H9 (cell line): ENCODE measurements at regions not wholly inside any gene's neighbourhood (a gene's known extent, or its start where the extent isn't known, plus 50 kb on each side); places are given as distances from the start of the nearest gene placed in this dataset.

ENCODE experiments used
- DNase-seq: peaks from one replicate; pipeline ENCODE4 v3.0.0-alpha.2; 2017
- H2AFZ ChIP-seq: one replicate; pipeline ENCODE4 v1.6.1; 2013; ENCODE audit warnings: mild to moderate bottlenecking, low read length, control low read depth, moderate library complexity
- H2AK5ac ChIP-seq: 2 replicates; pipeline ENCODE4 v1.6.1; 2013; ENCODE audit warnings: low read length, control low read depth, mixed read lengths; ENCODE audit not compliant: insufficient read length
- H2BK120ac ChIP-seq: one replicate; pipeline ENCODE4 v1.6.1; 2013; ENCODE audit warnings: low read depth, mild to moderate bottlenecking, low read length, control low read depth, inconsistent platforms; ENCODE audit not compliant: poor library complexity, severe bottlenecking
- H2BK12ac ChIP-seq: 2 replicates; pipeline ENCODE4 v1.6.1; 2013; ENCODE audit warnings: low read length, control low read depth, mixed read lengths, low read depth; ENCODE audit not compliant: insufficient read length
- H2BK15ac ChIP-seq: 2 replicates; pipeline ENCODE4 v1.6.1; 2013; ENCODE audit warnings: low read depth, low read length, control low read depth
- H2BK20ac ChIP-seq: one replicate; pipeline ENCODE4 v1.6.1; 2013; ENCODE audit warnings: low read depth, mild to moderate bottlenecking, low read length, control low read depth, inconsistent platforms; ENCODE audit not compliant: poor library complexity, severe bottlenecking
- H2BK5ac ChIP-seq: 2 replicates; pipeline ENCODE4 v1.6.1; 2013; ENCODE audit warnings: low read length, control low read depth, mixed read lengths; ENCODE audit not compliant: insufficient read length
- H3K14ac ChIP-seq: 2 replicates; pipeline ENCODE4 v1.6.1; 2013; ENCODE audit warnings: low read length, control low read depth; ENCODE audit not compliant: insufficient read depth
- H3K18ac ChIP-seq: 2 replicates; pipeline ENCODE4 v1.6.1; 2013; ENCODE audit warnings: low read depth, mild to moderate bottlenecking, mixed read lengths, low read length, control low read depth; ENCODE audit not compliant: insufficient read length
- H3K23ac ChIP-seq: 2 replicates; pipeline ENCODE4 v1.6.1; 2013; ENCODE audit warnings: low read length, control low read depth, mixed read lengths, low read depth; ENCODE audit not compliant: insufficient read length
- H3K23me2 ChIP-seq: 2 replicates; pipeline ENCODE4 v1.6.1; 2013; ENCODE audit warnings: low read depth, mild to moderate bottlenecking, mixed read lengths, low read length, control low read depth; ENCODE audit not compliant: insufficient read length, poor library complexity, severe bottlenecking
- H3K27ac ChIP-seq: 2 replicates; pipeline ENCODE4 v1.5.1; 2013; ENCODE audit warnings: low read length, control low read depth, mixed read lengths, low read depth; ENCODE audit not compliant: insufficient read length
- H3K27me3 ChIP-seq: 2 replicates; pipeline ENCODE4 v1.6.1; 2013; ENCODE audit warnings: low read length, control low read depth, inconsistent platforms; ENCODE audit not compliant: insufficient read depth
- H3K4ac ChIP-seq: 2 replicates; pipeline ENCODE4 v1.6.1; 2013; ENCODE audit warnings: low read depth, mild to moderate bottlenecking, control low read depth, inconsistent platforms, low read length, moderate library complexity
- H3K4me1 ChIP-seq: 2 replicates; pipeline ENCODE4 v1.6.1; 2013; ENCODE audit warnings: low read length, control low read depth, inconsistent platforms; ENCODE audit not compliant: insufficient read depth
- H3K4me2 ChIP-seq: 2 replicates; pipeline ENCODE4 v1.6.1; 2013; ENCODE audit warnings: low read length, control low read depth, mixed read lengths; ENCODE audit not compliant: insufficient read length, insufficient read depth
- H3K56ac ChIP-seq: 2 replicates; pipeline ENCODE4 v1.6.1; 2013; ENCODE audit warnings: low read depth, mild to moderate bottlenecking, mixed read lengths, low read length, control low read depth; ENCODE audit not compliant: insufficient read length
- H3K79me1 ChIP-seq: 2 replicates; pipeline ENCODE4 v1.6.1; 2013; ENCODE audit warnings: low read depth, mild to moderate bottlenecking, moderate library complexity, low read length, control low read depth, inconsistent platforms; ENCODE audit not compliant: insufficient read depth, poor library complexity, severe bottlenecking
- H3K79me2 ChIP-seq: 2 replicates; pipeline ENCODE4 v1.6.1; 2013; ENCODE audit warnings: low read length, control low read depth, inconsistent platforms; ENCODE audit not compliant: insufficient read depth
- H3K9ac ChIP-seq: 2 replicates; pipeline ENCODE4 v1.6.1; 2013; ENCODE audit warnings: low read length, control low read depth, mixed read lengths; ENCODE audit not compliant: insufficient read length; ENCODE audit errors: extremely low read depth
- H3K9me3 ChIP-seq: one replicate; pipeline ENCODE4 v1.6.1; 2013; ENCODE audit warnings: low read depth, low read length, inconsistent platforms; ENCODE audit not compliant: control insufficient read depth
- H3T11ph ChIP-seq: one replicate; pipeline ENCODE4 v1.6.1; 2013; ENCODE audit warnings: mild to moderate bottlenecking, low read length, control low read depth, inconsistent platforms
- H4K20me1 ChIP-seq: one replicate; pipeline ENCODE4 v1.6.1; 2013; ENCODE audit not compliant: control insufficient read depth, insufficient read length, insufficient read depth
- H4K5ac ChIP-seq: 2 replicates; pipeline ENCODE4 v1.6.1; 2013; ENCODE audit warnings: low read depth, mild to moderate bottlenecking, mixed read lengths, low read length, control low read depth; ENCODE audit not compliant: insufficient read length
- H4K8ac ChIP-seq: replicated peaks from 2 replicates; pipeline ENCODE4 v1.6.1; 2013; ENCODE audit warnings: low read length, control low read depth, mixed read lengths, low read depth; ENCODE audit not compliant: insufficient read length
- H4K91ac ChIP-seq: 2 replicates; pipeline ENCODE4 v1.6.1; 2013; ENCODE audit warnings: low read depth, mild to moderate bottlenecking, moderate library complexity, mixed read lengths, low read length, control low read depth; ENCODE audit not compliant: insufficient read length
- H3K27ac Mint-ChIP-seq, 3 experiments: 2 replicates in 2 of 3; 3 replicates in 1 of 3; pipeline ENCODE4 v1.8.0; 2020 to 2021; ENCODE audit warnings: mixed read lengths in 3 of 3, mild to moderate bottlenecking in 1 of 3, moderate library complexity in 1 of 3
- H3K27me3 Mint-ChIP-seq: 2 replicates; pipeline ENCODE4 v1.8.0; 2021; ENCODE audit warnings: low read depth, mild to moderate bottlenecking, moderate library complexity, mixed read lengths
- H3K36me3 Mint-ChIP-seq, 3 experiments: 2 replicates in 2 of 3; 3 replicates in 1 of 3; pipeline ENCODE4 v1.8.0; 2020 to 2021; ENCODE audit warnings: low read depth in 3 of 3, mixed read lengths in 3 of 3; ENCODE audit not compliant: insufficient read depth in 1 of 3
- H3K4me1 Mint-ChIP-seq, 2 experiments: 2 replicates each; pipeline ENCODE4 v1.8.0; 2020; ENCODE audit warnings: mixed read lengths in 2 of 2
- H3K4me3 Mint-ChIP-seq, 2 experiments: 2 replicates in 1 of 2; 3 replicates in 1 of 2; pipeline ENCODE4 v1.8.0; 2020 to 2021; ENCODE audit warnings: mild to moderate bottlenecking in 2 of 2, mixed read lengths in 2 of 2, moderate library complexity in 1 of 2
- H3K9me3 Mint-ChIP-seq, 2 experiments: 2 replicates in 1 of 2; 3 replicates in 1 of 2; pipeline ENCODE4 v1.8.0; 2020; ENCODE audit warnings: mild to moderate bottlenecking in 2 of 2, mixed read lengths in 2 of 2, moderate library complexity in 1 of 2
- WGBS: extraction: QIAGEN DNeasy Blood & Tissue Kit; methylation state at CpG from one replicate; pipeline ENCODE4 v1.1.7; 2013; ENCODE audit warnings: missing lambda C conversion rate, low lambda C conversion rate, mixed read lengths; ENCODE audit not compliant: insufficient read length; ENCODE audit errors: extremely low coverage; 5-methylcytosine and 5-hydroxymethylcytosine counted together
- TF ChIP-seq, protein P1 (sequence below): fragments of 200-600 bp; sonication (generic); conservative IDR thresholded peaks from 3 replicates; pipeline ENCODE4 v1.8.0; 2021; ENCODE audit warnings: antibody characterized with exemption, mild to moderate bottlenecking

DNA sequence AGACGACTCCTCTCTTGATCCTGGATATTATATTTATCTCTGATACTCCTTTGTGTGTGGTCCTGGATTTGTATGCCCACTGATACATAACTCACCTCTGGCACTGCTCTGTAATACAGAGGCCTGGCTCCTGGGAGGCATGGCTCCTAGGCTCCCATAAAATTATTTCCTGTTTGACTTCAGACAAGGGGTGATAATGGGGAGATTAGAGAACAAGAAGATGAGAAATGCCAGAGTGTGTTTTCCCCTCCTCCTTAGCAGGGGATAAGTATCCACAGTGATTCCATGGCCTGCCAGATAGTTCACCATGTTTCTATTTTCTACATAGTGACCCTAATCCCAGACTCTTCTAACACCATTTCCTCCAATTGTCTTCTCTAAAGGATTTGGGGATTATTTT lies 165.7 kb upstream of the PLSCR5 start:
- TF ChIP-seq, protein P1, sequence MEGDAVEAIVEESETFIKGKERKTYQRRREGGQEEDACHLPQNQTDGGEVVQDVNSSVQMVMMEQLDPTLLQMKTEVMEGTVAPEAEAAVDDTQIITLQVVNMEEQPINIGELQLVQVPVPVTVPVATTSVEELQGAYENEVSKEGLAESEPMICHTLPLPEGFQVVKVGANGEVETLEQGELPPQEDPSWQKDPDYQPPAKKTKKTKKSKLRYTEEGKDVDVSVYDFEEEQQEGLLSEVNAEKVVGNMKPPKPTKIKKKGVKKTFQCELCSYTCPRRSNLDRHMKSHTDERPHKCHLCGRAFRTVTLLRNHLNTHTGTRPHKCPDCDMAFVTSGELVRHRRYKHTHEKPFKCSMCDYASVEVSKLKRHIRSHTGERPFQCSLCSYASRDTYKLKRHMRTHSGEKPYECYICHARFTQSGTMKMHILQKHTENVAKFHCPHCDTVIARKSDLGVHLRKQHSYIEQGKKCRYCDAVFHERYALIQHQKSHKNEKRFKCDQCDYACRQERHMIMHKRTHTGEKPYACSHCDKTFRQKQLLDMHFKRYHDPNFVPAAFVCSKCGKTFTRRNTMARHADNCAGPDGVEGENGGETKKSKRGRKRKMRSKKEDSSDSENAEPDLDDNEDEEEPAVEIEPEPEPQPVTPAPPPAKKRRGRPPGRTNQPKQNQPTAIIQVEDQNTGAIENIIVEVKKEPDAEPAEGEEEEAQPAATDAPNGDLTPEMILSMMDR: no peak
- Histone ChIP-seq H3K4ac (no peak overlapping the region), H2BK120ac (no peak overlapping the region), H3K9me3 (no peaks in the 10 kb centered on the region), H4K8ac (no peak overlapping the region), H3T11ph (no peak overlapping the region), H2BK12ac (no peak overlapping the region), H2AFZ (no peak overlapping the region), H2BK20ac (no peak overlapping the region), H2BK15ac (no peak overlapping the region), H2AK5ac (no peak overlapping the region), H2BK5ac (no peak overlapping the region), H3K14ac (no peak overlapping the region), H3K27me3 (no peaks in the 10 kb centered on the region), H3K9ac (no peak overlapping the region), H3K56ac (no peak overlapping the region), H3K18ac (no peak overlapping the region), H4K91ac (no peak overlapping the region), H3K4me2 (no peak overlapping the region), H3K79me1 (no peaks in the 10 kb centered on the region), H3K4me1 (no peaks in the 10 kb centered on the region), H4K5ac (no peak overlapping the region), H3K79me2 (no peaks in the 10 kb centered on the region), H3K27ac (no peak overlapping the region), H3K23me2 (no peaks in the 10 kb centered on the region), H3K23ac (no peak overlapping the region), H4K20me1 (no peaks in the 10 kb centered on the region)
- H3K36me3 Mint-ChIP-seq: peaks cover 6 to 21% (median 16%) of the 10 kb centered on the region in 3 experiments; a peak in 6 of 7 replicates
- no peak overlapping the region for H3K27ac Mint-ChIP-seq
- peaks cover 16 to 19% of the 10 kb centered on the region in 2 experiments for H3K9me3 Mint-ChIP-seq
- no CpG with 5 or more reads among the region's 1 CpG for WGBS
- DNase-seq: no peak
- H3K27me3 Mint-ChIP-seq: no peaks in the 10 kb centered on the region
- no peak overlapping the region for H3K4me3 Mint-ChIP-seq
- H3K4me1 Mint-ChIP-seq: no peaks in the 10 kb centered on the region
